ENCODE measurements at regions not wholly inside any gene's neighbourhood (a gene's known extent, or its start where the extent isn't known, plus 50 kb on each side); places are given as distances from the start of the nearest gene placed in this dataset.

- TF ChIP-seq CTCF (IDR thresholded peaks at IDR 0.05 in 8 of 11, conservative IDR thresholded peaks at IDR 0.05 in 3 of 11): no peak
- no peak for TF ChIP-seq POLR2AphosphoS5 (IDR thresholded peaks at IDR 0.05)
Observed at GRCh38 chr12:84046859-84047258, 865.7 kb downstream of the SLC6A15 start.

Measured in spleen (tissue), 7 donors.